Ishikawa (cell line): ENCODE measurements at regions not wholly inside any gene's neighbourhood (a gene's known extent, or its start where the extent isn't known, plus 50 kb on each side); places are given as distances from the start of the nearest gene placed in this dataset.

Experiments
- CEBPB ChIP-seq: IDR thresholded peaks from 2 replicates; pipeline ENCODE4 v1.6.1; 2012
- CREB1 ChIP-seq: IDR thresholded peaks from 2 replicates; pipeline ENCODE4 v1.6.1; 2012; ENCODE audit warnings: low read depth
- EP300 ChIP-seq: IDR thresholded peaks from 2 replicates; pipeline ENCODE4 v1.6.1; 2012; ENCODE audit warnings: borderline replicate concordance
- FOXM1 ChIP-seq: IDR thresholded peaks from 2 replicates; pipeline ENCODE4 v1.6.1; 2012; ENCODE audit warnings: low read depth, borderline replicate concordance
- MAX ChIP-seq: IDR thresholded peaks from 2 replicates; pipeline ENCODE4 v1.6.1; 2012
- TAF1 ChIP-seq: IDR thresholded peaks from 2 replicates; pipeline ENCODE4 v1.6.1; 2012; ENCODE audit warnings: low read depth, mild to moderate bottlenecking
- USF1 ChIP-seq: IDR thresholded peaks from 2 replicates; pipeline ENCODE4 v1.6.1; 2012
- ZBTB7A ChIP-seq: IDR thresholded peaks from 2 replicates; pipeline ENCODE4 v1.6.1; 2012; ENCODE audit warnings: low read depth
- TF ChIP-seq, protein P1 (sequence below): IDR thresholded peaks from 2 replicates; pipeline ENCODE4 v1.6.1; 2012; ENCODE audit warnings: low read depth, mild to moderate bottlenecking

- TF ChIP-seq CEBPB: no peak
- no peak for TF ChIP-seq MAX
- TF ChIP-seq TAF1: no peak
- TF ChIP-seq, protein P1, sequence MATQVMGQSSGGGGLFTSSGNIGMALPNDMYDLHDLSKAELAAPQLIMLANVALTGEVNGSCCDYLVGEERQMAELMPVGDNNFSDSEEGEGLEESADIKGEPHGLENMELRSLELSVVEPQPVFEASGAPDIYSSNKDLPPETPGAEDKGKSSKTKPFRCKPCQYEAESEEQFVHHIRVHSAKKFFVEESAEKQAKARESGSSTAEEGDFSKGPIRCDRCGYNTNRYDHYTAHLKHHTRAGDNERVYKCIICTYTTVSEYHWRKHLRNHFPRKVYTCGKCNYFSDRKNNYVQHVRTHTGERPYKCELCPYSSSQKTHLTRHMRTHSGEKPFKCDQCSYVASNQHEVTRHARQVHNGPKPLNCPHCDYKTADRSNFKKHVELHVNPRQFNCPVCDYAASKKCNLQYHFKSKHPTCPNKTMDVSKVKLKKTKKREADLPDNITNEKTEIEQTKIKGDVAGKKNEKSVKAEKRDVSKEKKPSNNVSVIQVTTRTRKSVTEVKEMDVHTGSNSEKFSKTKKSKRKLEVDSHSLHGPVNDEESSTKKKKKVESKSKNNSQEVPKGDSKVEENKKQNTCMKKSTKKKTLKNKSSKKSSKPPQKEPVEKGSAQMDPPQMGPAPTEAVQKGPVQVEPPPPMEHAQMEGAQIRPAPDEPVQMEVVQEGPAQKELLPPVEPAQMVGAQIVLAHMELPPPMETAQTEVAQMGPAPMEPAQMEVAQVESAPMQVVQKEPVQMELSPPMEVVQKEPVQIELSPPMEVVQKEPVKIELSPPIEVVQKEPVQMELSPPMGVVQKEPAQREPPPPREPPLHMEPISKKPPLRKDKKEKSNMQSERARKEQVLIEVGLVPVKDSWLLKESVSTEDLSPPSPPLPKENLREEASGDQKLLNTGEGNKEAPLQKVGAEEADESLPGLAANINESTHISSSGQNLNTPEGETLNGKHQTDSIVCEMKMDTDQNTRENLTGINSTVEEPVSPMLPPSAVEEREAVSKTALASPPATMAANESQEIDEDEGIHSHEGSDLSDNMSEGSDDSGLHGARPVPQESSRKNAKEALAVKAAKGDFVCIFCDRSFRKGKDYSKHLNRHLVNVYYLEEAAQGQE: no peak
- TF ChIP-seq CREB1: no peak
- TF ChIP-seq FOXM1: no peak
- TF ChIP-seq ZBTB7A: no peak
- no peak for TF ChIP-seq EP300
- TF ChIP-seq USF1: no peak
Measured at GRCh38 chr4:123976819-123977218, 580.2 kb downstream of the SPRY1 start.
